NCI-H460 (cell line): ENCODE measurements at regions not wholly inside any gene's neighbourhood (a gene's known extent, or its start where the extent isn't known, plus 50 kb on each side); places are given as distances from the start of the nearest gene placed in this dataset.
"Not testable (repeated sequence)": the region's sequence is repeated elsewhere in the genome, so short reads cannot be mapped to it uniquely, and the experiment has no call there.

Experiments
- DNase-seq: peaks from one replicate; pipeline ENCODE4 v3.0.0-alpha.2; 2016; ENCODE audit warnings: low read depth; ENCODE audit errors: extremely low read depth

DNA sequence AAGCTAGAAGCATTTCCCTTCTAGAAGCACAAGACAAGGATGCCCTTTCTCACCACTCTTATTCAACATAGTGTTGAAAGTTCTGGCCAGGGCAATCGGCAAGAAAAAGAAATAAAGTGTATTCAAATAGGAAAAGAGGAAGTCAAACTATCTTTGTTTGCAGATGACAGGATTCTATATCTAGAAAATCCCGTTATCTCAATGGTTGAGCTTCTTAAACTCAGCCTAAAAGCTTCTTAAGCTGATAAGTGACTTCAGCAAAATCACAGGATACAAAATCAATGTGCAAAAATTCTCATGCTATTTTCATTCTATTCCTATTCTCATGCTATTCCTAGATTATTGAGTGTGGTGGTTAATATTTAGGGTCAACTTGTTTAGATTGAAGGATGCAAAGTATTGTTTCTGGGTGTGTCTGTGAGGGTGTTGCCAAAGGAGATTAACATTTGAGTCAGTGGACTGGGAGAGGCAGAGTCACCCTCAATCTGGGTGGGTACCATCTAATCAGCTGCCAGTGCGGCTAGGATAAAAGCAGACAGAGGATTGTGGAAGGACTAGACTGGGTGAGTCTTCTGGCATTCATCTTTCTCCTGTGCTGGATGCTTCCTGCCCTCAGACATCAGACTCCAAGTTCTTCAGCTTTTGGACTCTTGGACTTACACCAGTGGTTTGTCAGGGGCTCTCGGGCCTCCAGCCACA lies 111.9 kb downstream of the LSMEM1 start:
- DNase-seq = not testable (repeated sequence)

- no peak for DNase-seq
These were observed 113.6 kb downstream of the LSMEM1 start for GRCh38 chr7:112594397-112594796.

- DNase-seq = no peak
These were observed 115.5 kb downstream of the LSMEM1 start for GRCh38 chr7:112596260-112596659.

- no peak for DNase-seq
These were observed 116.2 kb downstream of the LSMEM1 start for GRCh38 chr7:112596981-112597380.

- no peak for DNase-seq
These were observed 122.9 kb downstream of the LSMEM1 start for GRCh38 chr7:112603673-112604072.

GRCh38 chr7:112610636-112611035 lies 129.8 kb downstream of the LSMEM1 start:
- no peak for DNase-seq

DNA sequence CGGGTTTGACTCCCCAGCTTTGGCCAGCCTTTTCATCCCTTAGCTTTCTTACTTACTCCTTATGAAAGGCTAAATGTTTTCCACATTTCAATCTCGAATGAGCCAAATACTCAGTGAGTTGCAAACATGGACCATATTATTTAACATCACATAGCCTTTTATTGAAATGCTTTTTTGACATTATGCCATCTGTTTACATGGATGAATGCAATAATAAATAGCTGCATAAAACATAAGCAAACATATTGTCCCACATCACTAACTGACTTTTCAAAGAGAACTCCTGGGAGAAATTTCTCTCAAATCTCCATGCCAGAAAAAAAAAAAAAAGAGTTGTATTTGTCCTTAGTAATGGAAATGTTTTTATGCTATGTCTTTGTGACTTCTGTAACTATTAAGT lies 134.9 kb downstream of the LSMEM1 start:
- no peak for DNase-seq

- DNase-seq = no peak
These were observed 135.5 kb downstream of the LSMEM1 start for GRCh38 chr7:112616295-112616694.

GRCh38 chr7:112619343-112619742 lies 138.6 kb downstream of the LSMEM1 start:
- no peak for DNase-seq

DNA sequence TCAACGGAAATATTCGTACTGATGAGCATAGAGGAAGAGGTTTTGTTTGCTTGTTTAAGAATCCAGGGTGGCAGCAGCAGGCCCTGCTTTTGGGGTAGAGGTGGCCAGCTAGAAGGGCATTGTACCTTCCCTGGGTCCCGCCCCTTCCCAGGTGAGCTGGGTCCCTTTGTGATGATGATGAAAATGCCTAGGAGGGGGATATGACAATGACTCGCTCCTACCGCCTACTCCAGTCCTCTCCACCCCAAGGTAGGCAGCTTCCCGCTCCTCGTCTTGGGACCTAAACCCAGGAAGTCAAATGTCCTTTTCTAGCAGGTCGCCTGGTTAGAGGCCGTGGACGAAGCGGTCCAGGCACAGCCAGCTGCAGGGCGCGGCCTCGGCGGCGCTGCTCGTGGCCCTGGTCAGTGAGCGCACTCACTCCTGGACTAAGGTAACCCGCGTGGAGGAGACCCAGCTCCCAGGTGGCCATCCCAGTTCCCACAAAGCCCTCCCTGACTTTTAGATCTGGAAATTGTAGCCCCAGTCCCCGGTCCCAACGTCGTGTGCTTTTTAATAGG lies 141.4 kb downstream of the LSMEM1 start:
- DNase-seq = no peak

DNA sequence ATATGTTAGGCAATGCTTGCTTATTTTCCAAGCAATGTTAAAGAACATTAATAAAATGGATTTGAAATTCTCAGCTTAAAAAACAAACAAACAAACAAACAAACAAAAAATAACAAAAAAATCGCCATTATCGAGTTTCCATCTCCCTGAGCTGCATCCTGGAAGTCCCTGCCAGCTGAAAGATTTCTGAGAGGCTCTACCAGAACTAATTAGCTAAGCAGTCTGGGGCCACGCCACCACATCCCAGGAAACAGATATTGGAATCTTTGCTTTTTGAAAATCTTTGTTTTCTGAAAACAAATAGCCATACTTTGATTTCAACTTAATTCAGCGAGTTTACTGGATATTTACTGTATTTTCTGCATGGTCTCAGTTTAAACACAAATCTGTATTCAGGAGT lies 143.6 kb downstream of the LSMEM1 start:
- no peak for DNase-seq

GRCh38 chr7:112630565-112630964 lies 149.8 kb downstream of the LSMEM1 start:
- DNase-seq = peak; percentile 77

- DNase-seq = no peak
These were observed 153.3 kb downstream of the LSMEM1 start for GRCh38 chr7:112634107-112634506.

DNA sequence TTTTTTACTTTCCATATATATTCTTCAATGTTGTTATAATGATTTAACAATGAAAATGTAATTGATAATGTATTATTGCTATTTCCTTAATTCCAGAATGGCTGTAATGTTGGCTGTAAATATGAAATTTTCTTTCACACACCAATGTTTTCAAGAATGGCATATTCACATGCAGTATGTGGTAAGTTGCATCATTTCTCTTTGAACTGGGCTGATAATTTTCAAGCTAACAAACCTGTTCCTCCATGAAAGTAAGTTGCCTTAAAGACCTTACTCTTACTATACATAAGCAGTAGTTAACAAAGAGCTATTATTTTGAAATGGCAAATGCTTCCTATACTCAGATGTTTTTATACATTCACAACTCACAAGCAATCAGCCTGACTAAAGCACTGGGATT lies 154.5 kb downstream of the TMEM168 start:
- DNase-seq = no peak

DNA sequence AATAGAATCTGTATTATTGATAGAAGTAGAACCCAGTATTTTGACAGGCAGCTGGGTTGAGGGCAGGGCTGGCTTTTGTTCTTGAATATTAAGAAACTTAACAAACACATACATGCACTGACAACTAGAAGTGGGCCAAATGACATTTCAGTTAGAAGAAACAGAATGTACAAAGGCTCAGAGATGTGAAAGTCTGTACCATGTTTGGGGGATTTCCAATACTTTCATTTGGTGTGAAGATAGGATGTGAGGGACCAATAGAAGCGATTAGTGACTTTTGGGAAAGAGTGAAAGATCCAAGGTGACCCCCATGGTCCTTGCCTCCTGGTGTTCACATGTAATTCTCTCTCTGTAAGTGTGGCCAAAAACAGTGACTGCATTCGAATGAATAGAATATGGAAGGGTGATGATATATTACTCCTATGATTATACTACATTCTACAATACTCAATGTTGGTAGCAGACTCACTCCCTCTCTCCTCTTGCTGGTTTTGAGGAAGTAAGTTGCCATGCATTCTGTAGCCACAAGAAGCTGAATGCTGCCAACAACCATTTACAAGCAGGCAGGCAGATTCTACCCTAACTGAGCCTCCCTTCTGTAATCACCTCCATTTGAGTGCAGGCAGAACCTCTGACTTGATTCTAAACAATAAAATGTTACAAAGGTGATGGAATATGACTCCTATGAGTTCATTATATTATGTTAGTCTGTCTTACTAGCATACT lies 151.4 kb downstream of the TMEM168 start:
- DNase-seq = no peak

GRCh38 chr7:112640685-112641084 lies 149.5 kb downstream of the TMEM168 start:
- DNase-seq = no peak

- no peak for DNase-seq
These were observed 143.4 kb downstream of the TMEM168 start for GRCh38 chr7:112646783-112647182.

GRCh38 chr7:112648781-112649180 lies 141.4 kb downstream of the TMEM168 start:
- no peak for DNase-seq

DNA sequence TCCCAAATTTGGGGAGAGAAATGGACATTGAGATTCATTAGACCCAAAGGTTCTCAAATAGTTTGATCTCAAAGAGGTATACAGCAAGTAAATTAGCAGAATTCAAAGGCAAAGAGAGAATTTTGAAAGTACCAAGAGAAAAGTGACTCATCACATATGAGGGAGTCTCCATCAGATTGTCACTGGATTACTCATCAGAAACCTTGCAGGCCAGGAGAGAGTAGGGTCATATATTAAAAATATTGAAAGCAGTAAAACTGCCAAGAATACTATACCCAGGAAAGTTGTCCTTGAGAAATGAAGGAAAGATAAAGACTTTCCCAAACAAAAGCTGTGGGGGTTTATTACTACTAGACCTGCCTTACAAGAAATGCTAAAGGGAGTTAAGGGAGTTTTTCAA lies 140.6 kb downstream of the TMEM168 start:
- DNase-seq = no peak

GRCh38 chr7:112654322-112655216 lies 135.6 kb downstream of the TMEM168 start:
- no peak for DNase-seq

DNA sequence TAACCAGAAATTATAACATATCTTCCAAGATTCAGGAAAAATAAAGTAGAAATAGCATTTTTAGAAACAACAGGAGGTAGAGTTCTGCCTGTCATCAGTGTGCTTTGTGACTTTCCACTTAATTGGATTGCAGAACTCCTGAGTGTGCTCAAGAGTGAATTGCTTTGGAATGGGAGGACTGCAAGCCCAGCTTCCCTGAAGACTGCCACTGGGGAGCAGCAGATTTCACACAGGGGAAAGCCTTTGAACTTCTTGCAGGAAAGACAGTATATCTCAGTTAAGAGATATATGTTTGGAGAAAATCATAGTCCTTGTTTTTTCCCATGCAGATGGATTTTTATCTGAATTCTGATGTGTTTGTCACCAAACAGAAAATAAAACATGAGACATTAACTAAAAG lies 124.5 kb downstream of the TMEM168 start:
- DNase-seq = no peak
